GM12878 (cell line): ENCODE measurements at regions not wholly inside any gene's neighbourhood (a gene's known extent, or its start where the extent isn't known, plus 50 kb on each side); places are given as distances from the start of the nearest gene placed in this dataset.

ENCODE experiments used
- BCL11A ChIP-seq: IDR thresholded peaks from 2 replicates; pipeline ENCODE4 v1.6.1; 2011; ENCODE audit warnings: low read depth, low read length
- CBX3 ChIP-seq: fragments of 200-600 bp; sonication (generic); IDR thresholded peaks from 2 replicates; pipeline ENCODE4 v1.6.1; 2016; ENCODE audit warnings: low read depth, borderline replicate concordance
- CHD1 ChIP-seq: IDR thresholded peaks from 2 replicates; pipeline ENCODE4 v1.6.1; 2012; ENCODE audit warnings: low read depth, low read length, improper control_type of control experiment
- E2F8 ChIP-seq: fragments of 450-650 bp; IDR thresholded peaks from 2 replicates; pipeline ENCODE4 v1.6.1; 2018; ENCODE audit warnings: mild to moderate bottlenecking, low read depth, moderate library complexity; ENCODE audit not compliant: partially characterized antibody
- HDAC2 ChIP-seq: fragments of 200-600 bp; sonication (generic); IDR thresholded peaks from 2 replicates; pipeline ENCODE4 v1.6.1; 2017
- MXI1 ChIP-seq: fragments of 150-350 bp; IDR thresholded peaks from 2 replicates; pipeline ENCODE4 v1.6.1; 2011; ENCODE audit warnings: low read depth, mild to moderate bottlenecking, inconsistent platforms, low read length, improper control_type of control experiment
- NFYA ChIP-seq: IDR thresholded peaks from 2 replicates; pipeline ENCODE4 v1.6.1; 2011; ENCODE audit warnings: low read depth, mild to moderate bottlenecking, low read length, improper control_type of control experiment, borderline replicate concordance
- NR2C2 ChIP-seq: IDR thresholded peaks from 2 replicates; pipeline ENCODE4 v1.6.1; 2011; ENCODE audit warnings: borderline replicate concordance, low read depth; ENCODE audit not compliant: control insufficient read depth, insufficient read length
- PAX8 ChIP-seq: fragments of 450-650 bp; IDR thresholded peaks from 2 replicates; pipeline ENCODE4 v1.6.1; 2017; ENCODE audit warnings: mild to moderate bottlenecking, moderate library complexity
- PML ChIP-seq: IDR thresholded peaks from 2 replicates; pipeline ENCODE4 v1.6.1; 2012; ENCODE audit warnings: low read length, inconsistent platforms
- ZNF687 ChIP-seq: fragments of 450-650 bp; IDR thresholded peaks from 2 replicates; pipeline ENCODE4 v1.6.1; 2017; ENCODE audit warnings: mild to moderate bottlenecking, moderate library complexity
- ZSCAN29 ChIP-seq: fragments of 450-650 bp; IDR thresholded peaks from 2 replicates; pipeline ENCODE4 v1.6.1; 2017; ENCODE audit warnings: mild to moderate bottlenecking, moderate library complexity
- TF ChIP-seq, protein P1 (sequence below): IDR thresholded peaks from 2 replicates; pipeline ENCODE4 v1.6.1; 2012; ENCODE audit warnings: low read depth, low read length, improper control_type of control experiment
- TF ChIP-seq, protein P2 (sequence below): IDR thresholded peaks from 2 replicates; pipeline ENCODE4 v1.6.1; 2011; ENCODE audit warnings: low read depth, low read length, improper control_type of control experiment, borderline replicate concordance
- TF ChIP-seq, protein P3 (sequence below), 3 experiments: IDR thresholded peaks in 2 of 3; conservative IDR thresholded peaks in 1 of 3; 2 replicates each; pipeline ENCODE4 v1.5.1; 2011; ENCODE audit warnings: low read depth in 3 of 3, low read length in 3 of 3, mild to moderate bottlenecking in 3 of 3, control low read depth in 2 of 3, moderate library complexity in 2 of 3, inconsistent platforms in 1 of 3, mixed read lengths in 1 of 3; ENCODE audit not compliant: control insufficient read depth in 2 of 3, insufficient read depth in 1 of 3; ENCODE audit errors: extremely low read depth in 1 of 3
- TF ChIP-seq, protein P4 (sequence below): fragments of 450-650 bp; formaldehyde crosslinking; IDR thresholded peaks from 2 replicates; pipeline ENCODE4 v1.4.0; 2020; ENCODE audit warnings: mild to moderate bottlenecking, moderate library complexity

DNA sequence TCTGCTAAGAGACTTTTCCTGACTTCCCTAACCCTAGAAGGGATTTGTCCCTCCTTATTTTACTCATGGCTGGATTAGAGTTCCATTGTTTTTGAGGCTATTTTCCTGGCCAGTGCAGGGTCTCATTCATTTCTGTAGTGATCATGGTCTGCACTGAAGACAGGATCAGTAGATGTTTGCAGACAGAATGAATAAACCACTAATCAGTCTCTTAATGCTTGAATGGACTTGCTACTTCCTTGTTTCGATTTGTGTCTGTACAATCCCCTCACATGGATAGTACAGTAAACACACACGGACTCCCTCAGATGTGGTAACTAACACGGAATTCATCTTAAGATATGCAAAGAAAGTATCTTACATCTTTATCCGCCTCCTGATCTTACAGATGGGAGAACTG is 102.6 kb upstream of the PRB2 start (continued):
- TF ChIP-seq, protein P1, sequence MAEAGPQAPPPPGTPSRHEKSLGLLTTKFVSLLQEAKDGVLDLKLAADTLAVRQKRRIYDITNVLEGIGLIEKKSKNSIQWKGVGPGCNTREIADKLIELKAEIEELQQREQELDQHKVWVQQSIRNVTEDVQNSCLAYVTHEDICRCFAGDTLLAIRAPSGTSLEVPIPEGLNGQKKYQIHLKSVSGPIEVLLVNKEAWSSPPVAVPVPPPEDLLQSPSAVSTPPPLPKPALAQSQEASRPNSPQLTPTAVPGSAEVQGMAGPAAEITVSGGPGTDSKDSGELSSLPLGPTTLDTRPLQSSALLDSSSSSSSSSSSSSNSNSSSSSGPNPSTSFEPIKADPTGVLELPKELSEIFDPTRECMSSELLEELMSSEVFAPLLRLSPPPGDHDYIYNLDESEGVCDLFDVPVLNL: no peak
- TF ChIP-seq PAX8 (no peak), ZNF687 (no peak), NR2C2 (no peak), MXI1 (no peak), CHD1 (no peak), E2F8 (no peak), HDAC2 (no peak), CBX3 (no peak), NFYA (no peak), PML (no peak), BCL11A (peak; percentile 43; the same call in 1 of the 2 replicates), ZSCAN29 (no peak)
- TF ChIP-seq, protein P2, sequence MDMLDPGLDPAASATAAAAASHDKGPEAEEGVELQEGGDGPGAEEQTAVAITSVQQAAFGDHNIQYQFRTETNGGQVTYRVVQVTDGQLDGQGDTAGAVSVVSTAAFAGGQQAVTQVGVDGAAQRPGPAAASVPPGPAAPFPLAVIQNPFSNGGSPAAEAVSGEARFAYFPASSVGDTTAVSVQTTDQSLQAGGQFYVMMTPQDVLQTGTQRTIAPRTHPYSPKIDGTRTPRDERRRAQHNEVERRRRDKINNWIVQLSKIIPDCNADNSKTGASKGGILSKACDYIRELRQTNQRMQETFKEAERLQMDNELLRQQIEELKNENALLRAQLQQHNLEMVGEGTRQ: no peak
- TF ChIP-seq, protein P3, sequence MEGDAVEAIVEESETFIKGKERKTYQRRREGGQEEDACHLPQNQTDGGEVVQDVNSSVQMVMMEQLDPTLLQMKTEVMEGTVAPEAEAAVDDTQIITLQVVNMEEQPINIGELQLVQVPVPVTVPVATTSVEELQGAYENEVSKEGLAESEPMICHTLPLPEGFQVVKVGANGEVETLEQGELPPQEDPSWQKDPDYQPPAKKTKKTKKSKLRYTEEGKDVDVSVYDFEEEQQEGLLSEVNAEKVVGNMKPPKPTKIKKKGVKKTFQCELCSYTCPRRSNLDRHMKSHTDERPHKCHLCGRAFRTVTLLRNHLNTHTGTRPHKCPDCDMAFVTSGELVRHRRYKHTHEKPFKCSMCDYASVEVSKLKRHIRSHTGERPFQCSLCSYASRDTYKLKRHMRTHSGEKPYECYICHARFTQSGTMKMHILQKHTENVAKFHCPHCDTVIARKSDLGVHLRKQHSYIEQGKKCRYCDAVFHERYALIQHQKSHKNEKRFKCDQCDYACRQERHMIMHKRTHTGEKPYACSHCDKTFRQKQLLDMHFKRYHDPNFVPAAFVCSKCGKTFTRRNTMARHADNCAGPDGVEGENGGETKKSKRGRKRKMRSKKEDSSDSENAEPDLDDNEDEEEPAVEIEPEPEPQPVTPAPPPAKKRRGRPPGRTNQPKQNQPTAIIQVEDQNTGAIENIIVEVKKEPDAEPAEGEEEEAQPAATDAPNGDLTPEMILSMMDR (IDR thresholded peaks at IDR 0.05 in 2 of 3, conservative IDR thresholded peaks at IDR 0.05 in 1 of 3; ENCODE audit: control insufficient read depth in 2 of 3, extremely low read depth in 1 of 3, insufficient read depth in 1 of 3, low read depth in 3 of 3, low read length in 3 of 3): no peak
- TF ChIP-seq, protein P4, sequence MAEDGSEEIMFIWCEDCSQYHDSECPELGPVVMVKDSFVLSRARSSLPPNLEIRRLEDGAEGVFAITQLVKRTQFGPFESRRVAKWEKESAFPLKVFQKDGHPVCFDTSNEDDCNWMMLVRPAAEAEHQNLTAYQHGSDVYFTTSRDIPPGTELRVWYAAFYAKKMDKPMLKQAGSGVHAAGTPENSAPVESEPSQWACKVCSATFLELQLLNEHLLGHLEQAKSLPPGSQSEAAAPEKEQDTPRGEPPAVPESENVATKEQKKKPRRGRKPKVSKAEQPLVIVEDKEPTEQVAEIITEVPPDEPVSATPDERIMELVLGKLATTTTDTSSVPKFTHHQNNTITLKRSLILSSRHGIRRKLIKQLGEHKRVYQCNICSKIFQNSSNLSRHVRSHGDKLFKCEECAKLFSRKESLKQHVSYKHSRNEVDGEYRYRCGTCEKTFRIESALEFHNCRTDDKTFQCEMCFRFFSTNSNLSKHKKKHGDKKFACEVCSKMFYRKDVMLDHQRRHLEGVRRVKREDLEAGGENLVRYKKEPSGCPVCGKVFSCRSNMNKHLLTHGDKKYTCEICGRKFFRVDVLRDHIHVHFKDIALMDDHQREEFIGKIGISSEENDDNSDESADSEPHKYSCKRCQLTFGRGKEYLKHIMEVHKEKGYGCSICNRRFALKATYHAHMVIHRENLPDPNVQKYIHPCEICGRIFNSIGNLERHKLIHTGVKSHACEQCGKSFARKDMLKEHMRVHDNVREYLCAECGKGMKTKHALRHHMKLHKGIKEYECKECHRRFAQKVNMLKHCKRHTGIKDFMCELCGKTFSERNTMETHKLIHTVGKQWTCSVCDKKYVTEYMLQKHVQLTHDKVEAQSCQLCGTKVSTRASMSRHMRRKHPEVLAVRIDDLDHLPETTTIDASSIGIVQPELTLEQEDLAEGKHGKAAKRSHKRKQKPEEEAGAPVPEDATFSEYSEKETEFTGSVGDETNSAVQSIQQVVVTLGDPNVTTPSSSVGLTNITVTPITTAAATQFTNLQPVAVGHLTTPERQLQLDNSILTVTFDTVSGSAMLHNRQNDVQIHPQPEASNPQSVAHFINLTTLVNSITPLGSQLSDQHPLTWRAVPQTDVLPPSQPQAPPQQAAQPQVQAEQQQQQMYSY: no peak
